ENCODE measurements at regions not wholly inside any gene's neighbourhood (a gene's known extent, or its start where the extent isn't known, plus 50 kb on each side); places are given as distances from the start of the nearest gene placed in this dataset.
"Not testable (repeated sequence)": the region's sequence is repeated elsewhere in the genome, so short reads cannot be mapped to it uniquely, and the experiment has no call there.

- CTCF ChIA-PET, result no interaction called here
- POLR2A ChIA-PET, result no interaction called here
These were observed 586.1 kb downstream of the FRK start for GRCh38 chr6:115474443-115475041.

- POLR2A ChIA-PET, result no interaction called here
- CTCF ChIA-PET, result no interaction called here
These were observed 592.3 kb downstream of the FRK start for GRCh38 chr6:115468272-115469005.

GRCh38 chr6:115467726-115468125 is 593.0 kb downstream of the FRK start:
- ChIA-PET CTCF (no interaction called here), POLR2A (no interaction called here)

- ChIA-PET CTCF (no interaction called here), POLR2A (no interaction called here)
These were observed 599.8 kb downstream of the FRK start for GRCh38 chr6:115460913-115461312.

GRCh38 chr6:115456848-115457247 is 603.8 kb downstream of the FRK start:
- CTCF ChIA-PET, result no interaction called here
- POLR2A ChIA-PET, result no interaction called here

GRCh38 chr6:115443825-115444478 is 616.7 kb downstream of the FRK start:
- ChIA-PET POLR2A (no interaction called here), CTCF (no interaction called here)

GRCh38 chr6:115442323-115442722 is 618.4 kb downstream of the FRK start:
- CTCF ChIA-PET, result no interaction called here

GRCh38 chr6:115441651-115442050 is 619.0 kb downstream of the FRK start:
- POLR2A ChIA-PET, result no interaction called here
- CTCF ChIA-PET, result no interaction called here

More at GRCh38 chr6:115442323-115442722, 618.4 kb downstream of the FRK start:
- POLR2A ChIA-PET, result no interaction called here

- POLR2A ChIA-PET, result no interaction called here
- CTCF ChIA-PET, result no interaction called here
These were observed 645.3 kb downstream of the FRK start for GRCh38 chr6:115415378-115415777.

GRCh38 chr6:115414916-115415315 is 645.8 kb downstream of the FRK start:
- CTCF ChIA-PET, POLR2A ChIA-PET: not testable (repeated sequence)

- ChIA-PET CTCF (no interaction called here), POLR2A (no interaction called here)
These were observed 648.9 kb downstream of the FRK start for GRCh38 chr6:115411756-115412155.

- POLR2A ChIA-PET, result no interaction called here
- CTCF ChIA-PET, result no interaction called here
These were observed 656.2 kb downstream of the FRK start for GRCh38 chr6:115404446-115404845.

- CTCF ChIA-PET, result no interaction called here
- POLR2A ChIA-PET, result no interaction called here
These were observed 662.1 kb downstream of the FRK start for GRCh38 chr6:115398607-115399006.

- ChIA-PET CTCF (no interaction called here), POLR2A (interaction anchor here (0.6 kb wide), 1 partner anchor 58 kb away, joined by 3 read pairs; no protein-coding TSS in a partner anchor)
These were observed 664.4 kb downstream of the FRK start for GRCh38 chr6:115396112-115396906.

- ChIA-PET POLR2A (no interaction called here), CTCF (no interaction called here)
These were observed 666.9 kb downstream of the FRK start for GRCh38 chr6:115393821-115394220.

GRCh38 chr6:115370202-115370601 is 690.5 kb downstream of the FRK start:
- ChIA-PET CTCF (no interaction called here), POLR2A (no interaction called here)

- CTCF ChIA-PET, result no interaction called here
- POLR2A ChIA-PET, result no interaction called here
These were observed 694.9 kb downstream of the FRK start for GRCh38 chr6:115365783-115366182.

GRCh38 chr6:115363379-115363778 is 697.3 kb downstream of the FRK start:
- CTCF ChIA-PET, result no interaction called here
- POLR2A ChIA-PET, result no interaction called here

GRCh38 chr6:115362234-115362633 is 698.5 kb downstream of the FRK start:
- ChIA-PET CTCF (no interaction called here), POLR2A (no interaction called here)

- CTCF ChIA-PET, result no interaction called here
These were observed 699.9 kb downstream of the FRK start for GRCh38 chr6:115360602-115361325.

More at GRCh38 chr6:115360602-115361325, 699.9 kb downstream of the FRK start:
- POLR2A ChIA-PET, result no interaction called here
